GM21528 (cell line): ENCODE measurements at regions not wholly inside any gene's neighbourhood (a gene's known extent, or its start where the extent isn't known, plus 50 kb on each side); places are given as distances from the start of the nearest gene placed in this dataset.
"Not testable (repeated sequence)": the region's sequence is repeated elsewhere in the genome, so short reads cannot be mapped to it uniquely, and the experiment has no call there.

Source experiments
- ATAC-seq: cut with Tn5 transposase; IDR thresholded peaks from one replicate; pipeline ENCODE4 v1.9.1; 2021; ENCODE audit warnings: mild to moderate bottlenecking, moderate library complexity; ENCODE audit not compliant: unreplicated experiment, low FRiP score

GRCh38 chr1:60952612-60953111, 129.7 kb upstream of the NFIA start:
- no peak for ATAC-seq

GRCh38 chr1:60950224-60951063, 131.9 kb upstream of the NFIA start:
- ATAC-seq: no peak

- ATAC-seq: no peak
Observed at GRCh38 chr1:60949826-60950197, 132.5 kb upstream of the NFIA start.

GRCh38 chr1:60949154-60949825, 133.1 kb upstream of the NFIA start:
- ATAC-seq: no peak

- no peak for ATAC-seq
Observed at GRCh38 chr1:60948486-60948885, 133.9 kb upstream of the NFIA start.

- no peak for ATAC-seq
Observed at GRCh38 chr1:60947367-60947766, 135.0 kb upstream of the NFIA start.

- no peak for ATAC-seq
Observed at GRCh38 chr1:60942896-60943638, 139.3 kb upstream of the NFIA start.

GRCh38 chr1:60942291-60942690, 140.1 kb upstream of the NFIA start:
- ATAC-seq: no peak

GRCh38 chr1:60940685-60941084, 141.7 kb upstream of the NFIA start:
- not testable (repeated sequence) for ATAC-seq

GRCh38 chr1:60937720-60938119, 144.6 kb upstream of the NFIA start:
- ATAC-seq: no peak

GRCh38 chr1:60936591-60937342, 145.6 kb upstream of the NFIA start:
- ATAC-seq: no peak

GRCh38 chr1:60936163-60936562, 146.2 kb upstream of the NFIA start:
- ATAC-seq: no peak

GRCh38 chr1:60935599-60936110, 146.7 kb upstream of the NFIA start:
- no peak for ATAC-seq

- no peak for ATAC-seq
Observed at GRCh38 chr1:60930130-60930529, 152.2 kb upstream of the NFIA start.

- ATAC-seq: no peak
Observed at GRCh38 chr1:60924964-60925798, 157.2 kb upstream of the NFIA start.

- ATAC-seq: no peak
Observed at GRCh38 chr1:60924165-60924564, 158.2 kb upstream of the NFIA start.

- no peak for ATAC-seq
Observed at GRCh38 chr1:60923389-60924087, 158.8 kb upstream of the NFIA start.

- no peak for ATAC-seq
Observed at GRCh38 chr1:60922304-60922703, 160.1 kb upstream of the NFIA start.

GRCh38 chr1:60921175-60921574, 161.2 kb upstream of the NFIA start:
- no peak for ATAC-seq
